ENCODE measurements at regions not wholly inside any gene's neighbourhood (a gene's known extent, or its start where the extent isn't known, plus 50 kb on each side); places are given as distances from the start of the nearest gene placed in this dataset.
"Not testable (repeated sequence)": the region's sequence is repeated elsewhere in the genome, so short reads cannot be mapped to it uniquely, and the experiment has no call there.

DNA sequence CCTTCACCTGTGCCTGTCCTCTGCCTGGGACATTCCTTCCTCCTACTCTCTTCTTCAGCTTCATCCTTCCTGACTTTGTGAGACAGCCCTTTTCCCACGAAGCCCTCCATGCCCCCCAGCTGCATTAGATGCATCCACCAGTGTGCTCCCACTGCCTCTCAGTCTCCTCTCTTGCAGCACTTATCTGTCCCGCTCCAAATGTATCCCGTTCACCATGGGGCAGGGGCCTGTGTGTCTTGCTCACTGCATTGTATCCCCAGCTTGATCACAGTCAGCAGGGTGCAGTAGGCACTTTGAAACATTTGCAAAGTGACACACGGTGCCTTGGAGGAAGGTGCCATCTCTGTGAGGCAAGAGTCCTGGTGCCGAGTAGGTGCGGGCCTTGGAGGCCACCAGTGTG is 104.0 kb downstream of the SLC25A47 start:
- no peaks in the 10 kb centered on the region for H3K27me3 Mint-ChIP-seq (ENCODE audit: low read depth)
- TF ChIP-seq CTCF (IDR thresholded peaks at IDR 0.05; ENCODE audit: unreplicated experiment), result no peak
- DNase-seq (ENCODE audit: low spot score in 2 of 2, unreplicated experiment in 2 of 2), result no peak
- no peaks in the 10 kb centered on the region for H3K9me3 Mint-ChIP-seq
- peaks cover 10% of the 10 kb centered on the region for H3K4me1 Mint-ChIP-seq
- no peaks in the 10 kb centered on the region for H3K36me3 Mint-ChIP-seq
- H3K27ac Mint-ChIP-seq, result no peak overlapping the region
- no peak overlapping the region for H3K4me3 Mint-ChIP-seq

GRCh38 chr14:100428727-100429126 is 105.6 kb downstream of the SLC25A47 start:
- H3K36me3 Mint-ChIP-seq, result no peaks in the 10 kb centered on the region
- H3K4me3 Mint-ChIP-seq, result no peak overlapping the region
- DNase-seq (ENCODE audit: low spot score in 2 of 2, unreplicated experiment in 2 of 2), result no peak
- H3K27me3 Mint-ChIP-seq (ENCODE audit: low read depth), result no peaks in the 10 kb centered on the region
- H3K9me3 Mint-ChIP-seq, result no peaks in the 10 kb centered on the region
- no peak for TF ChIP-seq CTCF (IDR thresholded peaks at IDR 0.05; ENCODE audit: unreplicated experiment)
- no peak overlapping the region for H3K27ac Mint-ChIP-seq
- peaks cover 5% of the 10 kb centered on the region for H3K4me1 Mint-ChIP-seq

- Mint-ChIP-seq H3K27ac (no peak overlapping the region), H3K27me3 (ENCODE audit: low read depth) (no peaks in the 10 kb centered on the region), H3K9me3 (no peaks in the 10 kb centered on the region), H3K4me1 (peaks cover 5% of the 10 kb centered on the region), H3K36me3 (no peaks in the 10 kb centered on the region), H3K4me3 (no peak overlapping the region)
- no peak for DNase-seq (ENCODE audit: low spot score in 2 of 2, unreplicated experiment in 2 of 2)
- no peak for TF ChIP-seq CTCF (IDR thresholded peaks at IDR 0.05; ENCODE audit: unreplicated experiment)
These were observed 106.4 kb downstream of the SLC25A47 start for GRCh38 chr14:100429537-100429936.

GRCh38 chr14:100430571-100430970 is 107.4 kb downstream of the SLC25A47 start:
- Mint-ChIP-seq H3K27me3 (ENCODE audit: low read depth) (no peaks in the 10 kb centered on the region), H3K4me3 (no peak overlapping the region), H3K9me3 (no peaks in the 10 kb centered on the region), H3K36me3 (no peaks in the 10 kb centered on the region), H3K4me1 (peaks cover 5% of the 10 kb centered on the region), H3K27ac (no peak overlapping the region)
- no peak for DNase-seq (ENCODE audit: low spot score in 2 of 2, unreplicated experiment in 2 of 2)
- no peak for TF ChIP-seq CTCF (IDR thresholded peaks at IDR 0.05; ENCODE audit: unreplicated experiment)

- not testable (repeated sequence) for H3K36me3 Mint-ChIP-seq; H3K4me3 Mint-ChIP-seq; H3K27ac Mint-ChIP-seq; H3K4me1 Mint-ChIP-seq; H3K9me3 Mint-ChIP-seq; DNase-seq (ENCODE audit: low spot score in 2 of 2, unreplicated experiment in 2 of 2); H3K27me3 Mint-ChIP-seq (ENCODE audit: low read depth)
These were observed 108.3 kb downstream of the SLC25A47 start for GRCh38 chr14:100431461-100431860.

DNA sequence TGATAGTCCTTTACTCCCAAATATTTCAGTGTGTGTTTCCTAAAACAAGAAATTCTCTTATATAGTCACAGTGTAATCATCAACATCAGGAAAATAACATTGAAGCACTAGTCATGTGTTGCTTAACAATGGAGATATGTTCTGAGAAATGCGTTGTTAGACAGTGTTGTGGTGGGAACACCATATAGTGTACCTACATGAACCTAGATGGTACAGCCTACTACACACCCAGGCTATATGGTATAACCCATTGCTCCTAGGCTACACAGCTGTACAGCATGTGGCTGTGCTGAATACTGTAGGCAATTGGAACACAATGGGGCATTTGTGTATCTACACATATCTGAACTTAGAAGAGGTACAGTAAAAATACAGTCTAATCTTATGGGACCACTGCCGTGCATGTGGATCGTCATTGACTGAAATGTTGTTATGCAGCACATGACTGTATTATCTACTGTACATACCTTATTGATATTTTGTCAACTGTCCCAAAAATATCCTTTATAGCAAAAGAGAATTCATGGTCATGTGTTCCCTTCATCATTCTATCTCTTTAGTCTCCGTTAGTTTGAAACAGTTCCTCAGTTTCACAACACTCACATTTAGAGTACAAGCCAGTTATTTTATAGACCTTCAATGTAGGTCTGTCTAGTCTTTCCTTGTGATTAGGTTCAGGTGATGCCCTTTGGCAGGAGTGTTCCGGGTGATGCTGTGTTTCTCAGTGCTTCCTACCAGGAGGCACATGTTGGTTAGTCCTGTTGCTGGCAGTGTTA is 109.7 kb downstream of the SLC25A47 start:
- no peaks in the 10 kb centered on the region for H3K27me3 Mint-ChIP-seq (ENCODE audit: low read depth)
- TF ChIP-seq CTCF (IDR thresholded peaks at IDR 0.05; ENCODE audit: unreplicated experiment), result no peak
- peaks cover 5% of the 10 kb centered on the region for H3K4me1 Mint-ChIP-seq
- no peaks in the 10 kb centered on the region for H3K36me3 Mint-ChIP-seq
- H3K4me3 Mint-ChIP-seq, result no peak overlapping the region
- DNase-seq (ENCODE audit: low spot score in 2 of 2, unreplicated experiment in 2 of 2), result no peak
- H3K27ac Mint-ChIP-seq, result no peak overlapping the region
- H3K9me3 Mint-ChIP-seq, result no peaks in the 10 kb centered on the region
